BE2C (cell line): ENCODE measurements at regions not wholly inside any gene's neighbourhood (a gene's known extent, or its start where the extent isn't known, plus 50 kb on each side); places are given as distances from the start of the nearest gene placed in this dataset.

Experiments
- DNase-seq: peaks from one replicate; pipeline ENCODE4 v3.0.0-alpha.2; 2020
- H3K27me3 ChIP-seq: fragments of 250-450 bp; sonication (Bioruptor Pico); 2 replicates; pipeline ENCODE4 v1.5.1; 2020; ENCODE audit warnings: mild to moderate bottlenecking
- H3K36me3 ChIP-seq: fragments of 250-450 bp; sonication (Bioruptor Pico); 2 replicates; pipeline ENCODE4 v1.5.1; 2020; ENCODE audit warnings: mild to moderate bottlenecking
- H3K4me1 ChIP-seq: fragments of 250-450 bp; sonication (Bioruptor Pico); 2 replicates; pipeline ENCODE4 v1.5.1; 2020
- H3K4me3 ChIP-seq: 2 replicates; pipeline ENCODE4 v1.5.1; 2011; ENCODE audit warnings: low read depth, low read length
- H3K9me3 ChIP-seq: fragments of 250-450 bp; sonication (Bioruptor Pico); 2 replicates; pipeline ENCODE4 v1.5.1; 2020
- CTCF ChIP-seq: IDR thresholded peaks from 2 replicates; pipeline ENCODE4 v1.5.1; 2012; ENCODE audit warnings: mild to moderate bottlenecking, low read depth, low read length

GRCh38 chr4:123564758-123565346 is 168.3 kb downstream of the SPRY1 start:
- peak; percentile 100 for TF ChIP-seq CTCF

GRCh38 chr4:123568936-123569335 is 172.3 kb downstream of the SPRY1 start:
- H3K27me3 ChIP-seq: no peaks in the 10 kb centered on the region
- TF ChIP-seq CTCF: no peak
- peaks cover 3% of the 10 kb centered on the region; the same call in 1 of the 2 replicates for H3K4me1 ChIP-seq
- H3K4me3 ChIP-seq: no peak overlapping the region
- no peaks in the 10 kb centered on the region for H3K9me3 ChIP-seq
- no peaks in the 10 kb centered on the region for H3K36me3 ChIP-seq
- no peak for DNase-seq

More at GRCh38 chr4:123564758-123565346, 168.3 kb downstream of the SPRY1 start:
- Histone ChIP-seq H3K9me3 (no peaks in the 10 kb centered on the region), H3K4me3 (no peak overlapping the region), H3K27me3 (no peaks in the 10 kb centered on the region; the same call in 1 of the 2 replicates), H3K36me3 (no peaks in the 10 kb centered on the region), H3K4me1 (peaks cover 3% of the 10 kb centered on the region; the same call in 1 of the 2 replicates)
- peak; percentile 53 for DNase-seq

- Histone ChIP-seq H3K36me3 (no peaks in the 10 kb centered on the region), H3K4me1 (peaks cover 3% of the 10 kb centered on the region; the same call in 1 of the 2 replicates), H3K27me3 (no peaks in the 10 kb centered on the region), H3K4me3 (no peak overlapping the region), H3K9me3 (no peaks in the 10 kb centered on the region)
- no peak for TF ChIP-seq CTCF
- no peak for DNase-seq
Measured at GRCh38 chr4:123569541-123569940, 172.9 kb downstream of the SPRY1 start.

- Histone ChIP-seq H3K4me3 (no peak overlapping the region), H3K4me1 (no peaks in the 10 kb centered on the region), H3K9me3 (no peaks in the 10 kb centered on the region), H3K27me3 (no peaks in the 10 kb centered on the region), H3K36me3 (no peaks in the 10 kb centered on the region)
- TF ChIP-seq CTCF: no peak
- DNase-seq: no peak
Measured at GRCh38 chr4:123573866-123574508, 177.4 kb downstream of the SPRY1 start.

GRCh38 chr4:123575291-123575690 is 178.7 kb downstream of the SPRY1 start:
- Histone ChIP-seq H3K4me3 (no peak overlapping the region), H3K27me3 (no peaks in the 10 kb centered on the region), H3K36me3 (no peaks in the 10 kb centered on the region), H3K9me3 (peaks cover under 1% of the 10 kb centered on the region; the same call in 1 of the 2 replicates), H3K4me1 (no peaks in the 10 kb centered on the region)
- no peak for DNase-seq
- no peak for TF ChIP-seq CTCF
